Hypothalamus (tissue), 51 donors: ENCODE measurements at regions not wholly inside any gene's neighbourhood (a gene's known extent, or its start where the extent isn't known, plus 50 kb on each side); places are given as distances from the start of the nearest gene placed in this dataset.

Source experiments
- DNase-seq, 51 donors: peaks; one replicate each; lab custom pipeline; 2025; lab: John Stamatoyannopoulos, UW

DNA sequence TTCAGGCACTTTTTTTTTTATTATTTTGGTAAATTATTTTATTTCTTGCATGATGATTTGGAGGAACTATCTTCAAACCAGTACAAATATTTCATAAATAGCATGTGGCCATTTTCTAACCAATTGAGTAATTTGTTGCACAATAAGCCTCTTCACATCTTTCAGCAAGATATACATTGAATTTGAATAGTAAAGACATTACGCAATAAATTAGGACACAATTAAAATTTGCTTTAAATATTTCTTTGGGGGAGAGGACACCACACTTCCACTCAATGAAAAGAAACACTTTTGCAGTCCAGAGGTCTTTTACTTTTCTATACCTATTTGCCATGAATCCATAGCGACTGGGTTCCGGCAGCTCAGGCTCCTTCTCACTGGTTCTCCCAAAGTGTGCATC is 762.6 kb upstream of the GOLIM4 start:
- no peak for DNase-seq

DNA sequence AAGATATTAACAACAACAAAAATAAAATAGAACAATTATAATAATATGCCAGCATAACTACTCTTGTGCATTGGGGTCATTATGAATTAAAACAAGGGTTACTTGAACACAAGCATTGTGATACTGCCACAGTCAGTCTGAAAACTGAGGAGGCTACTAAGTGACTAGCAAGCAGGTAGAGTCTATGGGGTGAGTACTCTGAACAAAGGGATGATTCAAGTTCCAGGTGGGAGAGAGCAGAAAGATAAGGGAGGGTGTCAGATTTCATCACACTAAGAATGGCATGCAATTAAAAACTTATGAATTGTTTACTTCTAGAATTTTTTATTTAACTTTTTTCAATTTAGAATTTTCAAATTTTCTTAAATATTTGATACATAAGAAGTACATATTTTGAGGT is 754.4 kb upstream of the GOLIM4 start:
- DNase-seq, result no peak

DNA sequence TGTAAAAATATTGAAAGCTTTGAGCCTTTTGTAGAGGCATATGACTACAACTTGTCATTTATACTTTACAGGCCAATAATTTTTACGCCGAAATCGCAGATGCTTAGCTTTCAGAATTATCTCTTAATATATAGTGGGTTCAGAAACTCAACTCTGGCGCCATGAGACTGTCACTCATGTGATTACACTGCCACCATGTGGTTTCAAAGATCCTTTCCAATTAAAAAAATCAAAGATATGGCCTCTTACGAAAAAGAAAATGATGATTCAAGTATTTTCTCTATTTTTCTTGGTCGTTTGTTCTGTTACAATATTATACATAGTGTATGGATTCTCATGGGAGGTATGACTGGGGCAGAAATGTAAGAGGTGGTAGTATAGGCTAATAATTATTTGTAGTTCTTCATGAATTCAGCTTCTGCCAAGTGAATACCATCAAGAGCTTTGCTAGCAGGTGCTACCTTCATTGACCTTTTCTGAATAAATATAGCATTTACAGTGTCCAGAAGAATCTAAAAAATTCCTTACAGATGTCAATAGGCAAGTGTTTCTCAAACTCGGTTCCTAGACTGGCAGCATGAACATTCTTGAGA is 751.7 kb upstream of the GOLIM4 start:
- peak in 6 of 51 donors; percentile 0 to 63 (median 4) for DNase-seq

DNA sequence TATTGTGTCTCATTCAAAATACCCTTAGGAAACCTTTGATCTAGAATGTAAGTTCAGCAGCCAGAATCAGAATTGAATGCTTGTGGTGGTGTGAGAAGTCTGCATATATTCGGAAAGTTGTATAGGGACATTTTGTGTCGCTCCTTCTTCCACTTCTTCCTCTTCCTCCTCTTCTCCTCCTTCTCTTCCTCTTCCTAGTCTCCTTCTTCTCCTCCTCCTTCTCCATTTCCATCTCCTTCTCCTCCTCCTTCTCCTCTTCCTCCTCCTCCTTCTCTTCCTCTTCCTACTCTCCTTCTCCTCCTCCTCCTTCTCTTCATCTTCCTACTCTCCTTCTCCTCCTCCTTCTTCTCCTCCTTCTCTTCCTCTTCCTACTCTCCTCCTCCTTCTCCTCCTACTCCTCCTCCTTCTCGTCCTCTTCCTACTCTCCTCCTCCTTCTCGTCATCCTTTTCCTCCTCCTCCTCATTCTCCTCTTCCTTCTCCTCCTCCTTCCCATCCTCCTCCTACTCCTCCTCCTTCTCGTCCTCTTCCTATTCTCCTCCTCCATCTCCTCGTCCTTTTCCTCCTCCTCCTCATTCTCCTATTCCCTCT is 749.3 kb upstream of the GOLIM4 start:
- DNase-seq, result no peak

DNA sequence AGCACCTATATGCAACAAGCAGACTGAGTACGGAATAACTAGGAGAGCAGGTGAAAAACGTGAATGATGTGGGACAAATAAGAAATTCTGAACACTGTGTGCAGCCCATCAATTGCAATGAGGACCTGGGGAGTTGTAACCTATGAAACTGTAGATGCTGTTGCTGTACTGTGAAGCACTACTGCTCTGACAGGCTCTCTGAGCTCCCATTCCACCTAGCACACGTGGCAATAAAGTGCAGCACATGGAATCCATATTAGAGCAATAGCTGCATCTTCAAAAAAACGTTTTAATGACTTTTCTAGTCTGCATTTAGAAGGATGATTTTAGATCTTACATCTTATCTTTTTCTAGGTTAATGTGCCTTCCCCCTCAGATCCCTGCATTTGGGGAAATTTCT is 748.7 kb upstream of the GOLIM4 start:
- no peak for DNase-seq

DNA sequence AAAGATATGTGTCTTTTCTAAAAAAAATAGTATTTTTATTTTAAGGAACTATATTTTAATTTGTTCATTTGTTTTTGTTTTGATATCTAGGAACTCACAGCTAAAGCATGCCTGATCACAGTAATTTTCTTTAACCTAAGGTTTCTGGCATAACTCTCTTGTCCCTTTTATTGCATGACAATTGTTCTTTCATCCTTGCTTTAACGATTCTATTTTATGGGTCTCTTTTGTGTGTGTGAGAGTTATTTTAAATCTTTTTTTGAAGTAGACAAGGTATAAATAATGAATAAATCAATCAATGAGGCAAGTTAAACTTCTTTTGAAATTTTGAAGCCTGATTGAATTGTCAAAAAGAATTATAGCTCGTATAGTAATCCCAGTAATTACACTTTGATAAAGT is 747.8 kb upstream of the GOLIM4 start:
- DNase-seq, result no peak

DNA sequence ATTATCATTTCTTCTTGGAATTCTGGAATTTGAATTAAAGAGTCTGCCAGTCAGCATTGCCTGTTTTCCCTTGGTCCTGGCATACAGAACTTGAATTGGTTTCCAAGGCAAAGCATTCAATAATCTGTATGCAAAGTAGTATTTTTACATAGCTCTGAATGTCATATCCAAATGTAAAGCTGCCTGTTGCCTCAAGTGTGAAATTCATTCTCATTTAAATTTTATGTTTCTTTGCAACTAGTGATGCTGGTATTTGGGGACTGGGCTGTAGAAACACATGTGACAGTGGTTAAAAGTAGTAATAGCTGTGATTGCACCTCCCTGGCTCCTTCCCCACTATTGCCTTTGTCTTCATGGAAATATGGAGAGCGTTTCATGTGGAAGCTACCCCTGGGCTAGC is 743.9 kb upstream of the GOLIM4 start:
- DNase-seq, result no peak

DNA sequence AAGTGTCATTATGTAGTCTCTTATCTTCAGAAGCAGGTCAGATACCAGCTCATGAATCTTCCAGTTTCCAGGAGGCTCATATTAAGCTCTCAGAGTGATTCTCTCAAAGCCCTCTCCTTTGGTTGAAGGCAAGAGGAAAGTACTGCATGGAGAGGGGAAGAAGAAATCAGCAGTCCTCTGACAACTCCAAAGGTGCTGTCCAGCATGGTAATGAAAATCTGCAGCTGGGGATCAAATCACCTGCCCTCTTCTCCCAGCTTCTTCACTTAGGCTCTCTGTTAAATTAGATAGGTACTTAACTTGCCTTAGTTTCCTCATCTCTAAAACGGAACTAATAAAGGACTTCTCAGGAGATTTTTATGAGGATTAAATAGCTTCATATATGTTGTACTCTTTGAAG is 738.8 kb upstream of the GOLIM4 start:
- no peak for DNase-seq

DNA sequence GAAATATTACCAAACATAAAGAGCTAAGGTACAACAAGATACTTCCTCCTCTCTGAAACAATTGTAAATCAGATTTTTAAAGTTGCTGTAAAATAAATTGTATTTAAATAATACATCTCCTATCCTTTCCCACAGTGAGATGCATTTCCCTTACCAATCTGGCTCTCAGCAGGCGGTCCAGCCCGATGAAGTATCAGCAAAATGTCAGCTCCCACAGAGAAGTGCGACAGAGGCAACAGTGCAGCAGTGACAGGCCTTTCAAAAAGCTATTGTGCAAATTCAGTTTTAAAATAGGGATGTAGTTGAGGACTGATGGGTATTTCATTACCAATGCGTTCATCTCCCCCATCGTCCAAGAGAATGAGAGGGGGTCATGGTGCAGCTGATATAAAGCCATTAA is 733.2 kb upstream of the GOLIM4 start:
- DNase-seq, result no peak

DNA sequence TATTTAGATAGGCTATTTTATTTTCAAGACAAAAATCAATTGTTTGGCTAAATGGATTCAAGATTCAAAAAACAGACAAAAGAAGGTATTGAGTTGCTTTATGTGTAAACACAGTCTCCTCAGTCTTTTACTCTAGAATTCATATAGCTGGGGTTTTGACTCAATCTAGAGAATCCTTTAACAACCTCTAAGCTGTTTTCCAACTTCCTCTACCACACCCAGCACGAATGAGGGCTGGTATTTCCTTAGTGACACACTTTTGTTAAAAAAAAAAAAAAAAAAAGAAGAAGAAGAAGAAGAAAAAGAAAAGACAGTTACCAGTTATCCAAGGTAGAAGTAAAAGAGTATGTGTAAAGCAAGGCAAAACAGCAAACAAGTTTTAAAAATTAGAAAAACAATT is 732.8 kb upstream of the GOLIM4 start:
- DNase-seq, result no peak

DNA sequence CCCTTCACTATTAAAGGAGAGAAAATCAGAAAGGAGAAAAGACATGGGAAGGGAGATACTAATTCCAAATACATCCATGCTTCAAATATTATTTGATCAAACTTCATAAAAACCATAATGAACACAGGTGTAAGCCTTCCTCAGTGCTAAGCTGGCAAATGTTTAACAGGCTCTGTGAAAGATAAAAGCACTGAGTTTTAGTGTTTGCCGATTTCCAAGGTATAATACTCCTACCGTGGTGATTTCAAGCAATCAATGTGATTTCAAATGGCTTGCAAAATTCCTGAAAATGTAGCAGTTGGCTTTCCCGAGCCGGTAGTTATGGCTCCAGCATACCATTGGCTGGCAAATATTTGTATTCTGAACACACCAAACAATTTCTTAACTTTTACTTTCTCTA is 732.3 kb upstream of the GOLIM4 start:
- no peak for DNase-seq

DNA sequence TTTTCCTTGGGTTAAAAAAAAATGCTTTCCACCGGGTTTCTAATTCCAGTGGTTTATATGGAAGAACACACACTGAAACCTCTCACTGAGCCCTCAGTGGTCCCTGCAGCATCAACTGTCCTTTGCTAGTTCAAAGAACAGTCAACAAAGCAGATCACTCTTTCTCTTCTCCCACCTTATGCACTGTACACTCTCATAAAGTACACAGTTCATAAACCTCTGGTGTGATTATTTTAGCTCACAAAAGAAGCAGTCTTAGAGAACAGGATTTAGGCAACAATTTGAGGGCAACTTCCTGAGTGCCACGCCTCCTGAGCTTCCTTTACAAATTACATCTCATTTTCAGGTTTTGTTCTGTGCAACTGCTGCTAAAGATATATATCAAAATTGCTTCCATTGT is 728.4 kb upstream of the GOLIM4 start:
- DNase-seq, result no peak

DNA sequence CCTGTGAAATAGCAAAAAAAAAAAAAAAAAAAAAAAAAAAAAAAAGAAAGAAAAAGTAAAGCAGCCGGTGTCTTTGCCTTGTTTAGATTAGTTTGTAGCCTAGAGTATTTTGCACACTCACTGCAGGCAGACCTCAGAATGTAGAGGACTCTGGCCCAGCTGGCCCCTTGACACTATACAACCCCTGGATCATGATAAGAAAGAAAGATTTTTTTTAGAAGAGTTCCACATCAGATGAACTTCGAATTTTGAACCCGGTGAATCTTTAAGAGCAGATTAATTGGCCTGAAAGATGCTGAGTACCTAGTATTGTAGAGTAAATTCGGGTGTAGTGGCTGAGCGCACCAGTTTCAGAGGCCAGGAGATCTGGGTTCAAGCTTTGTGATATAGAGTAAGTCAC is 727.7 kb upstream of the GOLIM4 start:
- no peak for DNase-seq

DNA sequence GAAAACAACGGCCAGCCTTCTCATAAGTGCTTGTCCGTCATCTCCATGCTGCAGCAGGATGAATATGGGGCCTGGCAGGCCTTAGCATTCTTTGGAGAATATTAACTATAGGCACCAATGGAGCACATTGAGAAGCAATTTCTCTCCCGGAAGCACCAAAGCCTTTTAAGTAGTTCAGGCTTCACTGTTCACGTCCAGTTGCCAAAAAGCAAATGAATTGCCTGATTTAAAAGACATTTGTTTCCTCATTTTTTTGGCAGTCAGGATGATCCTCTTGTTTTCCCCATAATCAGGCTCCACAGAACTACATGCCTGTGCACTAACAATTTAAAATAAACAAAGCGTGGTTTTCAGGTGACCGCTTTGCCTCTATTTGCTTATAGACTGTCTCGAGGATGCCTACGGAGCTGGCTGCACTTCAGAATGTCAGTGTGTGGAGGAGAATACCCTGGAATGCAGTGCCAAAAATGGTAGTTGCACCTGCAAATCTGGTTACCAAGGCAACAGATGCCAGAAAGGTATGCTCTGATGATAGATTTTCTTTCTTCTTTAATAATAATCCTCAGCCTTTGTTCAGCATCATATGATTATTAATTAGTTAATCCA is 725.2 kb upstream of the GOLIM4 start:
- peak in 4 of 51 donors; percentile 1 to 48 (median 4) for DNase-seq

DNA sequence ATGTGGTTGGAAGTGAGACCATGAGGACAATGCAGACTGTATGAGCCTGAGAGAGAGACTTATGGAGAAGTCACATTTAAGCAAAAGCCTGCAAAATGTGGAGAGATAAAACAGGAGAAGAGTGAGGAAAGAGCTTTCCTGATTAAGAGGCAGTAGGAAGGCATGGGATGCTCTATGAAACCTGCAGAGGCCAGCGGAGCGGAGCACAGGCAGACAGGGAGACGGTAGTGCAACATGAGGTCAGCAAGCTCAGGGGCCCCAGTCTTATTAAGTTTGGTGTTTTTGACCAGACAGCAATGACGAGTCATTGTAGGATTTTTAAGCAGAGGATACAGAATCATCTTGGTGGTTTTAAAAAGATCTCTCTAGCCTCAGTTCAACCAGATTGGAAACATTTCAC is 721.5 kb upstream of the GOLIM4 start:
- DNase-seq, result no peak

DNA sequence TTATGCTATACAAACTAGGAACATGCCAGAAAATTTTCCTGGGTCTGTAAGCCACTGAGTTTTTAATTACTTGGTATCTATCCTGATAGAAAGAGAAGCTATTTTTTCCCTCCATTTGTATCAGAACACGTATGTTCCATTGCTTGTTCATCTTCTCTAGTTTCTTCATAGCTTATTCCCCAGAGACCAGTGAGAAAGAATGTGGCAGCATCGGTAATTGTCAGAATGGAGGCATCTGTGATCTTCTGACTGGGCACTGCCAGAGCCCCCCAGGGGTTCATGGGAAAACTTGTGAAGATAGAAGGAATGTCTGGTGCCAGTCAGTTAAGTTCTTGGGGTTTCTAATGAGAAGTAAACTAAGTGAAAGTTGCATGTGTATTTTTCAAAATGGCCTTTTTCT is 720.2 kb upstream of the GOLIM4 start:
- no peak for DNase-seq

DNA sequence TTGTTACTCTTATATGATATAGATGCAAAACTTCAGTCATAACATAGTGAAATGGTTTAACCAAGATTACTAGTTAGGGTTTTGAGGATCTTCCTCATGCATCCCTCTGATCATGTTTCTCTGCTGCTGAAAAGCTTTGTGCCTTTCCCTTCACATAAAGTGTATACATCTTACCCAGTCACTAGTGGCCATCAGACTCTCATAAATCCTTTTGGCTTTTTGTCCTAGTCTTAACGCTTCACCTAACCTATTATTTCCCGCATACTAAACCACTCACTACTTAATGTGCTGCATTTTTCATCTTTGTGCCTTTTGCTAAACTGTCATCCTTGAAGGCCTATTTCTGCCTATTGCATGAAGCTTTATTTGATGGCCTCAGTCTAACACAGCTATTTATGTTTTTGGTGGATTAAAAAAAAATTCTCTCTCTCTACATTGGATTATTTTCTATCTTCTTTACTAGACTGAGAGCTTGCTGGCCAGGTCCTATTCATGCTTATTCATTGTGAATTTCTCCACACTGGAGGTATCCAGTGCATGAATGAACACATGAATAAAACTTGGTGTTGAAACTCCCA is 717.6 kb upstream of the GOLIM4 start:
- DNase-seq, result no peak

DNA sequence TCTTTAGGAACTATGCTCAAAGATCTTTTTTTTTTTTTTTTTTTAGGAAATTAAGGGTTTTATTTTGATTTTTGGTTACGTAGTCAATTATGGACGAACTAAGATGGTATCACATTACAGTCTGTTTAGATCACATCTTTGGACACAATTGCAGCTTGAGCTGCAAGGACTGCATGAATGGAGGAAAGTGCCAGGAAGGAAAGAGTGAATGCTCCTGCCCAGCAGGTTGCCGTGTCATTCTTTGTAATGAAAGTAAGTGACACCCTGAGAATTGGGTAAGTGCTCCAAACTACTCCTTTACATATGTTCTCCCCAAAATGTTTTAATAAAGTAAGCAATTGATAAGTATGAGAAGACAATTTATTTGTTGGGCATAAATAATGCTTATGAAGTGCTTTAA is 716.5 kb upstream of the GOLIM4 start:
- no peak for DNase-seq

DNA sequence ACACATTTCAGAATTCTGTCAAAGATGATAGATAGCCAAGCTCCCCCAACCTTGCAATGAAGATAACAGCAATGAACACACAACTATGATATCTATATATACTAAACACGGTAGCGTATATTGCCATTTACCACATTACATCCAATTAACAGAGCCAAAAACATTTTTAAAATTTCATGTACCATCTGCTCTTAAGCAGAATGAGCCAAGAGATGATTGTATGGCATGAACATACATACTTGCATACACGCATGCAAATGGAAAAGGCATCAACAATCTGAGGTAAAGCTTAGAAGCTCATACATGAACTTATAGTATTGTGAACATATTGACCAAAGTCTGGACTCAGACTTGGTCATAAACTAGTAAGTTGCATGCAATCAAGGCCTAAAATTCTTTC is 712.9 kb upstream of the GOLIM4 start:
- no peak for DNase-seq

DNA sequence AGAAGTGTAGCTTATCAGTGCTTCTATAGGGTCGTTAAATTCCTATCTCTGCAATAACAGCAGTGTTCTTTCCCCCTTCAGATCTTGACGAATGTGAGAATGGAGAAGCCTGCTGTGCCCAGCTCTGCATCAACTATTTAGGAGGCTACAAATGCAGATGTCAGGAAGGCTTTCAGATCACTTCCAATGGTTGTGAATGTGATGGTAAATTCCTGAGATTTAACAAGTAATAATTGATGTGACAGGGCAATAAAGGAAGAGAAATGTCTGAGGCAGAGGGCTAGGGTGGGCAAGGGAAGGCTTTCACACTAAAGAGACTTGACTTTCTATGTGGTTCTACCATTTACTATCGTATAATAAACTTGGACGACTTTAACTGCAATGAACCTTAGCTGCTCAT is 711.7 kb upstream of the GOLIM4 start:
- DNase-seq, result no peak

DNA sequence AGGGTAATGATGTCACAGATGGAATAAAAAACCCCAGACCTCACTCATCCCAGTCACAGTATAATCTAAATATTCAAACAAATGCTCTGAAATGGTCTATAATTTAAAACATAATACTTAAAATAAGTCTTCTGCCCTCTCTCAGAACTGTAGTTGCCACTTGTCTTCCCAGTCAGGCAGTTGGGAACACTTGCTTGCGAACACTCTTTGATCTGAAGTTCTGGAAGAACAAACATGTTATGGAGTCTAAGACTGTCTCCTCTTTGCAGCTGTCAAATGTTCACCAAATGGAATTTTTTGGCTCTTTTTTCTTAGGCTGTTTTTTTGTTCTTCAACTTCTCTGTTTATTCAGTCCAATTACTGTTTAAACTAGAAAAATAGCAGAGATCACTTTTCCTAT is 711.1 kb upstream of the GOLIM4 start:
- DNase-seq, result no peak

DNA sequence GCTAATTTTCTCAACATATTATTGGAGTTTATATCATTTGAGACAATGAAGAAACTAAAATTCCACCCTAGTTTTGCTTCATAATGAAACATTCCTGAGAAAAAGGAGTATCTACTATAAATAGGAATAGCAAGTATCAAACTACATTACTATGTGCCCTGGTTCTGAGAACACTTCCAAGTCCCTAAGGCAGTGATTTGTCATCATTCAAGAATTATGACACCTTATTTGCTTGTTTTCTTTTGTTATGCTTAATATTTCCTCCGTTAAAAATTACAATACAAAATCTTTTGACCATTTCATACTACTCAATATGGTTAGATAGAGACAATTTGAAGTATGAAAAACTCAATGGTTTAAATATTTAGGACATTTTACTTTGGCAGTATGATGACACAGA is 707.8 kb upstream of the GOLIM4 start:
- no peak for DNase-seq
